OCI-LY7 (cell line): ENCODE measurements at regions not wholly inside any gene's neighbourhood (a gene's known extent, or its start where the extent isn't known, plus 50 kb on each side); places are given as distances from the start of the nearest gene placed in this dataset.

Source experiments
- BruUV-seq: library from RNA; stranded (reverse); fragments of 400-500 nt; replicated peaks from 2 replicates; lab custom pipeline; 2021; lab: Mats Ljungman, UMichigan
- CTCF ChIA-PET: fragments of 300-600 bp; sonication (Branson Sonifier 250); formaldehyde crosslinking; loops from one replicate; lab custom pipeline; 2022; ENCODE audit warnings: antibody characterized with exemption; ENCODE audit not compliant: unreplicated experiment; lab: Charles Lee
- POLR2A ChIA-PET: fragments of 300-600 bp; sonication (Branson Sonifier 250); formaldehyde crosslinking; loops from one replicate; lab custom pipeline; 2022; ENCODE audit warnings: antibody characterized with exemption; lab: Charles Lee
- DNase-seq: peaks from one replicate; pipeline ENCODE4 v3.0.0-alpha.2; 2015; ENCODE audit warnings: low spot score
- H2AFZ ChIP-seq: fragments of 200-600 bp; sonication (generic), shearing (Covaris generic); 2 replicates; pipeline ENCODE4 v1.6.1; 2014; ENCODE audit warnings: mild to moderate bottlenecking, antibody characterized with exemption, low read length, moderate library complexity
- H3K27ac ChIP-seq: fragments of 200-600 bp; sonication (generic); 2 replicates; pipeline ENCODE4 v1.5.1; 2014; ENCODE audit warnings: mixed run types, low read depth, mild to moderate bottlenecking, moderate library complexity, low read length, inconsistent platforms; ENCODE audit not compliant: poor library complexity, severe bottlenecking
- H3K36me3 ChIP-seq: fragments of 200-600 bp; sonication (generic); 2 replicates; pipeline ENCODE4 v1.6.1; 2014; ENCODE audit warnings: mild to moderate bottlenecking, antibody characterized with exemption, low read length, moderate library complexity, mixed read lengths; ENCODE audit not compliant: insufficient read depth
- H3K4me1 ChIP-seq: fragments of 200-600 bp; sonication (generic); 2 replicates; pipeline ENCODE4 v1.5.1; 2014; ENCODE audit warnings: mild to moderate bottlenecking, low read length; ENCODE audit not compliant: insufficient read depth, poor library complexity, severe bottlenecking
- H3K4me2 ChIP-seq: fragments of 200-600 bp; sonication (generic); 2 replicates; pipeline ENCODE4 v1.6.1; 2014; ENCODE audit warnings: mild to moderate bottlenecking, low read length
- H3K4me3 ChIP-seq: fragments of 200-600 bp; sonication (generic); 2 replicates; pipeline ENCODE4 v1.5.1; 2014; ENCODE audit warnings: mild to moderate bottlenecking, low read depth, low read length; ENCODE audit not compliant: poor library complexity, severe bottlenecking
- H3K79me2 ChIP-seq: fragments of 200-600 bp; sonication (generic); 2 replicates; pipeline ENCODE4 v1.6.1; 2016; ENCODE audit warnings: low read depth, mild to moderate bottlenecking, low read length, moderate library complexity, mixed read lengths; ENCODE audit not compliant: insufficient read depth
- H3K9me2 ChIP-seq: fragments of 200-600 bp; sonication (generic); 2 replicates; pipeline ENCODE4 v1.6.1; 2016; ENCODE audit warnings: mild to moderate bottlenecking, low read length, mixed read lengths; ENCODE audit not compliant: insufficient read depth
- H3K9me3 ChIP-seq: fragments of 200-600 bp; sonication (generic); 2 replicates; pipeline ENCODE4 v1.6.1; 2014; ENCODE audit warnings: mild to moderate bottlenecking, mixed run types, low read length, mixed read lengths
- H4K20me1 ChIP-seq: fragments of 200-600 bp; sonication (generic); 2 replicates; pipeline ENCODE4 v1.6.1; 2014; ENCODE audit warnings: mild to moderate bottlenecking, antibody characterized with exemption, low read length, moderate library complexity, mixed read lengths; ENCODE audit not compliant: insufficient read depth
- CTCF ChIP-seq: fragments of 200-600 bp; sonication (generic); conservative IDR thresholded peaks from 2 replicates; pipeline ENCODE4 v1.5.1; 2014; ENCODE audit warnings: mild to moderate bottlenecking, antibody characterized with exemption, low read length, moderate library complexity, mixed read lengths
- EZH2phosphoT487 ChIP-seq: fragments of 200-600 bp; sonication (generic); IDR thresholded peaks from 2 replicates; pipeline ENCODE4 v1.6.1; 2018; ENCODE audit warnings: low read depth, borderline replicate concordance, mild to moderate bottlenecking, mixed run types, antibody characterized with exemption, low read length, moderate library complexity, mixed read lengths
- intact Hi-C: fragments of 100-400 bp; cut with micrococcal nuclease; formaldehyde crosslinking; loops from one replicate; pipeline ENCODE4 v1.10.0; 2022; ENCODE audit not compliant: unreplicated experiment

GRCh38 chr11:70541699-70542098 is 143.4 kb downstream of the CTTN start:
- H3K36me3 ChIP-seq: no peaks in the 10 kb centered on the region
- H2AFZ ChIP-seq: no peak overlapping the region
- H4K20me1 ChIP-seq: no peaks in the 10 kb centered on the region
- DNase-seq: no peak
- H3K4me3 ChIP-seq: no peak overlapping the region
- CTCF ChIA-PET: no interaction called here
- BruUV-seq: no TSS peak
- no peak for TF ChIP-seq EZH2phosphoT487
- no peak for TF ChIP-seq CTCF
- no peaks in the 10 kb centered on the region for H3K4me1 ChIP-seq
- H3K79me2 ChIP-seq: no peaks in the 10 kb centered on the region
- H3K9me3 ChIP-seq: no peaks in the 10 kb centered on the region
- H3K27ac ChIP-seq: no peak overlapping the region
- H3K4me2 ChIP-seq: no peak overlapping the region
- POLR2A ChIA-PET: no interaction called here
- intact Hi-C loops: no loop called here
- H3K9me2 ChIP-seq: no peaks in the 10 kb centered on the region

- H2AFZ ChIP-seq: no peak overlapping the region
- TF ChIP-seq CTCF (no peak), EZH2phosphoT487 (no peak)
- intact Hi-C loops: no loop called here
- H3K36me3 ChIP-seq: no peaks in the 10 kb centered on the region
- POLR2A ChIA-PET: no interaction called here
- BruUV-seq: no TSS peak
- no peaks in the 10 kb centered on the region for H4K20me1 ChIP-seq
- H3K79me2 ChIP-seq: no peaks in the 10 kb centered on the region
- H3K4me1 ChIP-seq: no peaks in the 10 kb centered on the region
- CTCF ChIA-PET: no interaction called here
- DNase-seq: no peak
- no peak overlapping the region for H3K4me2 ChIP-seq
- H3K27ac ChIP-seq: no peak overlapping the region
- no peak overlapping the region for H3K4me3 ChIP-seq
- H3K9me2 ChIP-seq: no peaks in the 10 kb centered on the region
- no peaks in the 10 kb centered on the region for H3K9me3 ChIP-seq
Measured at GRCh38 chr11:70542406-70542805, 144.1 kb downstream of the CTTN start.

GRCh38 chr11:70542811-70543210 is 144.5 kb downstream of the CTTN start:
- BruUV-seq: no TSS peak
- intact Hi-C loops: no loop called here
- ChIA-PET POLR2A (no interaction called here), CTCF (no interaction called here)
- H3K4me2 ChIP-seq: no peak overlapping the region
- no peaks in the 10 kb centered on the region for H3K79me2 ChIP-seq
- H3K9me3 ChIP-seq: no peaks in the 10 kb centered on the region
- no peaks in the 10 kb centered on the region for H3K4me1 ChIP-seq
- H2AFZ ChIP-seq: no peak overlapping the region
- TF ChIP-seq CTCF: no peak
- no peak for TF ChIP-seq EZH2phosphoT487
- DNase-seq: no peak
- H3K4me3 ChIP-seq: no peak overlapping the region
- no peaks in the 10 kb centered on the region for H4K20me1 ChIP-seq
- no peaks in the 10 kb centered on the region for H3K36me3 ChIP-seq
- no peak overlapping the region for H3K27ac ChIP-seq
- H3K9me2 ChIP-seq: no peaks in the 10 kb centered on the region
